Psoas muscle (tissue), 7 donors: ENCODE measurements at regions not wholly inside any gene's neighbourhood (a gene's known extent, or its start where the extent isn't known, plus 50 kb on each side); places are given as distances from the start of the nearest gene placed in this dataset.
A peak's percentile ranks its signal among the peaks of the same experiment; 100 is the strongest.

ENCODE experiments used
- ATAC-seq, 4 donors: fragments of 200-7000 bp; cut with Tn5 transposase; one replicate each; pipeline ENCODE4 v1.9.1; 2020; ENCODE audit warnings: moderate library complexity in 3 of 4, mild to moderate bottlenecking in 2 of 4
- DNase-seq, 2 donors: peaks; one replicate each; pipeline ENCODE4 v3.0.0-alpha.2; 2020
- H3K27ac ChIP-seq: fragments of 200-600 bp; one replicate; pipeline ENCODE4 v1.8.0; 2022
- H3K27me3 ChIP-seq, 3 donors: fragments of 200-600 bp in 1 of 3; one replicate each; pipeline versions ENCODE4 v1.6.1 to v1.8.0; 2013 to 2022; ENCODE audit warnings: low read length in 2 of 3, mild to moderate bottlenecking in 2 of 3, moderate library complexity in 1 of 3; ENCODE audit not compliant: insufficient read depth in 3 of 3
- H3K36me3 ChIP-seq, 2 donors: fragments of 200-600 bp in 1 of 2; one replicate each; pipeline versions ENCODE4 v1.6.1 to v1.8.0; 2013 to 2022; ENCODE audit warnings: low read depth in 1 of 2, mild to moderate bottlenecking in 1 of 2, moderate library complexity in 1 of 2; ENCODE audit not compliant: insufficient read depth in 1 of 2
- H3K4me1 ChIP-seq: fragments of 200-600 bp; one replicate; pipeline ENCODE4 v1.8.0; 2022
- H3K4me3 ChIP-seq: fragments of 200-600 bp; one replicate; pipeline ENCODE4 v1.8.0; 2022; ENCODE audit warnings: mild to moderate bottlenecking
- H3K9me3 ChIP-seq: fragments of 200-600 bp; one replicate; pipeline ENCODE4 v1.8.0; 2022
- CTCF ChIP-seq: fragments of 200-600 bp; IDR thresholded peaks from one replicate; pipeline ENCODE4 v1.8.0; 2022; ENCODE audit warnings: antibody characterized with exemption
- WGBS, 3 donors: extraction: QIAGEN DNeasy Blood & Tissue Kit; methylation state at CpG; one replicate each; pipeline versions ENCODE4 v1.1.6 to v1.1.7; 2013; 5-methylcytosine and 5-hydroxymethylcytosine counted together
- intact Hi-C, 2 donors: fragments of 100-400 bp; cut with DNase I; formaldehyde crosslinking; loops; one replicate each; pipeline versions ENCODE4 v1.11.0 to v1.14.2; 2022
- donor health status: healthy with polysubstance abuse.
- donor health status: DM: no; HTN: no; CAD: no; lungs with moderate emphysema.
- donor health status: Bipolar disorder and iron deficiency.
- donor health status: healthy.
- donor health status: DM: yes; HTN: yes; CAD: no.
- donor health status: DM: no; HTN: no; CAD: no.
- donor health status: DM: yes; HTN: yes; CAD: no.

- Histone ChIP-seq H3K4me3 (no peak overlapping the region), H3K27me3 (peaks cover 0 to 2% (median 0%) of the 10 kb centered on the region in 3 donors), H3K27ac (no peak overlapping the region), H3K36me3 (no peaks in the 10 kb centered on the region), H3K4me1 (no peaks in the 10 kb centered on the region), H3K9me3 (peaks cover 4% of the 10 kb centered on the region)
- WGBS, 3 donors = 91 to 93% (median 92%) methylated on average over 2 of the region's 2 CpGs
- TF ChIP-seq CTCF = no peak
- intact Hi-C loops = no loop called here
- ATAC-seq = no peak
- no peak for DNase-seq
Measured at GRCh38 chr6:130535242-130535641, 169.4 kb downstream of the TMEM200A start.

- whole genome bisulfite sequencing, 3 donors = 53 to 98% (median 95%) methylated on average over 1 of the region's 1 CpG
- ATAC-seq = no peak
- intact Hi-C loops = no loop called here
- Histone ChIP-seq H3K27ac (no peak overlapping the region), H3K36me3 (no peaks in the 10 kb centered on the region), H3K27me3 (peaks cover 0 to 2% (median 0%) of the 10 kb centered on the region in 3 donors), H3K4me1 (no peaks in the 10 kb centered on the region), H3K9me3 (peaks cover 4% of the 10 kb centered on the region), H3K4me3 (no peak overlapping the region)
- DNase-seq = no peak
- TF ChIP-seq CTCF = no peak
Measured at GRCh38 chr6:130537447-130537846, 171.6 kb downstream of the TMEM200A start.

GRCh38 chr6:130547723-130548122 lies 181.9 kb downstream of the TMEM200A start:
- intact Hi-C loops = no loop called here
- ATAC-seq = peak in 3 of 4 donors; percentile 84 to 95 (median 90)

GRCh38 chr6:130557481-130558112 lies 191.8 kb downstream of the TMEM200A start:
- Histone ChIP-seq H3K4me1 (no peaks in the 10 kb centered on the region), H3K27me3 (no peaks in the 10 kb centered on the region), H3K27ac (no peak overlapping the region), H3K36me3 (no peaks in the 10 kb centered on the region), H3K9me3 (no peaks in the 10 kb centered on the region), H3K4me3 (no peak overlapping the region)
- no peak for TF ChIP-seq CTCF
- ATAC-seq (no peak), DNase-seq (no peak)
- WGBS, 3 donors = 77 to 85% (median 83%) methylated on average over 3 of the region's 3 CpGs
- intact Hi-C loops = no loop called here

More at GRCh38 chr6:130547723-130548122, 181.9 kb downstream of the TMEM200A start:
- H3K4me1 ChIP-seq = peaks cover 14% of the 10 kb centered on the region
- H3K27ac ChIP-seq = no peak overlapping the region
- no peak for TF ChIP-seq CTCF
- H3K4me3 ChIP-seq = no peak overlapping the region
- 16 to 22% (median 21%) methylated on average over 3 of the region's 3 CpGs for WGBS, 3 donors
- no peaks in the 10 kb centered on the region for H3K9me3 ChIP-seq
- H3K36me3 ChIP-seq = no peaks in the 10 kb centered on the region
- peak in 1 of 2 donors; percentile 54 for DNase-seq
- no peaks in the 10 kb centered on the region for H3K27me3 ChIP-seq

GRCh38 chr6:130558131-130558530 lies 192.3 kb downstream of the TMEM200A start:
- TF ChIP-seq CTCF = no peak
- ATAC-seq (no peak), DNase-seq (no peak)
- WGBS, 3 donors = 64 to 67% (median 65%) methylated on average over 1 of the region's 1 CpG
- no peak overlapping the region for H3K4me3 ChIP-seq
- no peaks in the 10 kb centered on the region for H3K27me3 ChIP-seq
- no peak overlapping the region for H3K27ac ChIP-seq
- no peaks in the 10 kb centered on the region for H3K4me1 ChIP-seq
- intact Hi-C loops = no loop called here
- H3K36me3 ChIP-seq = no peaks in the 10 kb centered on the region
- H3K9me3 ChIP-seq = no peaks in the 10 kb centered on the region
